Activated CD4-positive, CD25-positive, alpha-beta regulatory T cell (primary cell): ENCODE measurements at regions not wholly inside any gene's neighbourhood (a gene's known extent, or its start where the extent isn't known, plus 50 kb on each side); places are given as distances from the start of the nearest gene placed in this dataset.
"Not testable (repeated sequence)": the region's sequence is repeated elsewhere in the genome, so short reads cannot be mapped to it uniquely, and the experiment has no call there.

Source experiments
- DNase-seq, 4 experiments: peaks; one replicate each; lab custom pipeline; 2025; lab: John Stamatoyannopoulos, UW

- DNase-seq = peak in 1 of 4 experiments; percentile 20
These were observed 197.7 kb downstream of the BCAS1 start for GRCh38 chr20:53872561-53873229.

GRCh38 chr20:53872081-53872541, 198.3 kb downstream of the BCAS1 start:
- DNase-seq = no peak

DNA sequence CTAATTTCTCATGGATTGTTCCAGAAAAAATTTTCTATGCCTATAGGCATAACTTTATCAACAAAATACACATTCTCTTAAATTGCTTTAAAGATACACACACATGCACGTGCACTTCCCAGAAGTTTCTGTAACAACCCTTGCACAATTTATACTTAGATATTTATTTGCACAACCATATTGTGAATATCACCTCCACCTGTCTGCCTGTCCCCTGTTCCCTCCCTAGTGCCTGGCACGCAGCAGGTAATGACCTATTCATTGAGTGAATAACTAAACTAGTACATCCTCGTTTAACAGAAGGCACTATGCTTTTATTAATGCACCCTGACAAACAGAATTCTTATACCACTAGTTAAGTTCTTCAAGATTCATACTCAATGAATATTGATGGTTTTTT, 198.9 kb downstream of the BCAS1 start:
- no peak for DNase-seq

DNA sequence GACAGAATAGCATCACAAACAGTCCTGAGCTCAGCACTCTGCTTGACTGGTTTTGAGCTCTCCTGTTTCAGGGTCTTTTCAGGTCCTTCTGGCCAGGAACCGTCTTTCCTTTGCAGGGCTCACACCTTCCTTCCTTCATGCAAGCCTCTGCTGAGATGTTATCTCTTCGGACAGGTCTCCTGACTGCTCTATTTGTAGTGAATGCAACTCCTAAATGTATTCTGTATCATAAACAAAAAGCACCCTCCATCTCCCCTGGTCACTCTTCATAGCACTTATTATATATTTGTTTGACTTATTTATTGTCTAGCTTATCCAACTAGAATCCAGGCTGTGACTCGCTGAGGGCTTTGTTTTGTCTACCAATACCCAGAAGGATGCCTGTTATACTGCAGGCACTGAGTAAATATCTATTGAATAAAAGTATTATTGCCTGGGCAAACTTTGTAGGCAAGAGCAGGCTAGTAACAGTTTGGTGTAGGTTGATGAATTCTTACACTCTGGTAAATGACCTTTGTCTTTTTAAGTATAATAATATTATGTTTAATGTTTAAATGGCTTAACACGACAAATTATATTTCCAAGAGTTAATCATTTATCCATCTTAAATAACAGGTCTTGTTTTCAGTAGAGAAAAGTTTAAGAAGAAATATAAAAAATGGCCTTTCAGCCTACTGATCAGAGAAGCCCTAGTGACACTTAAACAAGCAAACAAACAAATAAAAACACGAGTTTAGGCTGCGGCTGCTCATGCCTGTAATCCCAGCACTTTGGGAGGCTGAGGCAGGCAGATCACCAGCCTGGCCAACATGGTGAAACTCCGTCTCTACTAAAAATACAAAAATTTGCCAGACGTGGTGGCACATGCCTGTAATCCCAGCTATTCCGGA, 199.7 kb downstream of the BCAS1 start:
- no peak for DNase-seq

GRCh38 chr20:53869466-53870258, 200.7 kb downstream of the BCAS1 start:
- DNase-seq = peak in 3 of 4 experiments; percentile 14 to 41 (median 17)

DNA sequence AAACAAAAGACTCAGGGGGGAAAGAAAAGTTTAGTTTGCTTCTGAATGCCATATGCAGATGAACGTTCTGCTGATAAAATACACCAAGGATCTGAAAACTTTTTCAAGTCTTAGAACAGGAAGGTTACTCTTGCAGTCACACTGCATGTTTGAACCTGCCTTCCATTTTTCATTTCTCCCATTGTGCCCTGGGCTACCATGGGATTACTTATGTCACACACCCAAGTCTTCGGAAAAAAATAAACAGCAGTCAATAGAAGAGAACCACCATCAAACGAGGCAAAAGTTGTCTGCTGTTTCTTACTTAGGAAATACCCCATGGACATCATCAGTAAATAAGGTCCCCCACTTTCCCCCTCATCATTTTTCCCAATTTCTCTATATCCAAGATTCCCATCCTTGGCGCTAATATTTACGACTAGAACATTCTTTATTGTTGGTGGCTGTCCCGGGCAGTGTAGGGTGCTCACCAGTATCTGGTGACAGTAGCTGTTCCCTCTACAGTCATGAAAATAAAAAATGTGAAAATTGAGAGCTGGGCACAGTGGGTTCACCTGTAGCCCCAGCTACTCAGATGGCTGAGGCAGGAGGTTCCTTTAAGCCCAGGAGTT, 202.5 kb downstream of the BCAS1 start:
- no peak for DNase-seq

DNA sequence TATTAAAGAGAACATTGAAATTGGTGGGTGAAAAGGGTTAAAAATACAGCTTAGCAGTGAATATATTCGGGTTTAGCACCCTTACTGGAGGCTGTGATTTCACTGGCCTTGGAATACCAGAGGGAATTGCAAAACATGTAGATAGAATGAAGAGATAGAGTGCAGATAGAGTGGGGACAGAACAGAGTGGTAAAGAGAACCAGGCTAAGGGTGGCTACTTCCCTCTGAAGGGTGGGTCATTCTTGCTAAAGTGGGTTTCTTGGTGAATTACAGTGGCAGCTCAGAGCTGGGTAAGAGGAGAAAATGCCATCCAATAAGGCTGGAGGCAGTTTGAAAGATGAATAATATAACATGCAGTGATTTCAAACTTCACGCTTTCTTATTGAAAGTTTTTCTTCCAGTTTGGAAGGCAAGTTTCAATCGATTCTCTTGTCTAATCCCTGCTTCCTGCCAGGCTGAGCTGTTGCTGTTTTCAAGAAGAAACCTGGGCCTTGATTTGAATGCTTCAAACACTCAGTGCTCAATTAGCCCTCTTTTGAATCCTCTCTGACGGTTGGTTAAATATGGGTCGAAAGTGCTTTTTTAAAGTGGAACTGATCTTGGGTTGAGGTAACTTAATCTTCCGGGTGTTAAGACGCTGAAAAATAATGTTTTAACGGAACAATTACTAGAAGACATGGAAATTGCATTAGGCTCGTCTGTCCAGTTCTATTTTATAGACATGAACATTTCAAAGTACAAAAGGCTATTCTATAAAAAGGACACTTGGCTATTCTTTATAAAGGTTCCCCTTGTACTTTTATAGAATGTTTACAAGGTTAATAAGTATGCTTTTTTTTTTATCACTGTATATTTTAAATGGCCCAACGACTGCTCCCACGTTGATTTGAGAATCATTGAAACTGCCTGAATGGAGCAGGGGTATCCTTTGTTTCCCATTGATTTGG, 203.3 kb downstream of the BCAS1 start:
- DNase-seq = no peak

- no peak for DNase-seq
These were observed 204.2 kb downstream of the BCAS1 start for GRCh38 chr20:53865901-53866793.

DNA sequence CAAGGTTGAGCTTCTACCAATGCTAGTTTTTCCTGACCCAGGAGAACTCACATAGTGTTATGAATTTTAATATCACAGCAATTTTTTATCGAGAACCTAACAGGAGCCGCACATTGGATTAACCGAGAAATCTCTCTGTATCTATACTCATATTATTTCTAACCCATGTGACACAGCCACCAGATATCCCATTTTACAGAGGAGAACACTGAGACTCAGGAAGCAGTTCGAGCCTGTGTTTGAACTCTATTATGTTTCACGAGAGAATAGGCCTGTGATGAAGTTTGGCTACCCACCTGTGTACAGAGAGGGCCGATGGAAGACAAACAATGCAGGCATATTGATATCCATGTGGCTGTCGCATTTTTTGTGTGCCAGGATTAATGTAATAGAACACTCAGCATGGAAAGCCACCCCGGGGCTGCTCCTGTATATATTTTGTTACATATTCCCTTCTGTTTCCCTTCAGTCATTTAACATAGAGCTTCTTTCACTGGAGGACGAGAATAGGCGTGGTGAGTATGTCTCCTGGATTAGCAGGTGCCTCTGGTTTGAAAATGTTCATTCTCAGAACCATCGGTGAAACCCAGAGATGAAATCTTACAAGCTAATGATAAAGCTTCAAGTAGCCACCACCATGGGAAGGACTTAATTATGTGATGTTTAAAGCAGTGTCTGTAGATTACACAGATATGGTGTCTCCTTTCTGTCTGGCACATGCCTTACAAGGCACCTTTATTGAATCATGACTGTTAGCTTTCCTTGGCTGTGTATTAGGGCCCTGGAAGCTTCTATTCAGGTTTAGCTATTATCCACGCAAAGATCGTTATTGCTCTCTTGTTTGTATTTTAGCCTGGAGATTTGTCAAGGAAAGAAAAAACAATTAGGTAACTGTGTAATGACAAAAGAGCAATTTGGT, 205.4 kb downstream of the BCAS1 start:
- DNase-seq = not testable (repeated sequence)

- DNase-seq = not testable (repeated sequence)
These were observed 206.3 kb downstream of the BCAS1 start for GRCh38 chr20:53863923-53864641.

GRCh38 chr20:53863535-53863922, 206.9 kb downstream of the BCAS1 start:
- DNase-seq = not testable (repeated sequence)

DNA sequence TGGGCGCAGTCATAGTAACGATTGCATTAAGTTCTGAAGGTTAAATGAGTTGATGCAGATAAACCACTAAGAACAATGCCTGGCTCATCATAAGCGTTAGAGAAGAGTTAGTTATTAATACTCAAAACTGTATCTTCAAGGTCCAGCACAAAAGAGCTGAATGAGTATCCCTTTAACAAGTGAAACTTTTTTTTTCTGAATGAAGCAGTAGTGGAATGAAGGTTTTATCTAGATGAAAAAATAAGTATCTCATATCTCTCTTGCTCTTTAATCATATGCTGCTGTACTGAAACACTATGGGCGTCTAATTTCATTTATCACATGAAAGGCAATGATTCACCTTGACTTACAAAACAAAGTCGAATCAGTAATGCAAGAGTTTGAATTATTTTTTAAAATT, 207.4 kb downstream of the BCAS1 start:
- not testable (repeated sequence) for DNase-seq

DNA sequence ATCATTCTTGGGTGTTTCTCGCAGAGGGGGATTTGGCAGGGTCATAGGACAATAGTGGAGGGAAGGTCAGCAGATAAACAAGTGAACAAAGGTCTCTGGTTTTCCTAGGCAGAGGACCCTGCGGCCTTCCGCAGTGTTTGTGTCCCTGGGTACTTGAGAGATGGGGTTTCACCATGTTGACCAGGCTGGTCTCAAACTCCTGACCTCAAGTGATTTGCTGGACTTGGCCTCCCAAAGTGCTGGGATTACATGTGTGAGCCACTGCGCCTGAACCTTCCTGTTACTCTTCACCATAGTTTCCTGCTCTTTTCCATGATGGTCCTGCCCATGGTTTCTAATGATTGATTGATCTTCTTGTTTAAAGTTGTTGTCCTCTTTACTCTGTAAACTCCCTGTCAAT, 207.9 kb downstream of the BCAS1 start:
- DNase-seq = not testable (repeated sequence)

DNA sequence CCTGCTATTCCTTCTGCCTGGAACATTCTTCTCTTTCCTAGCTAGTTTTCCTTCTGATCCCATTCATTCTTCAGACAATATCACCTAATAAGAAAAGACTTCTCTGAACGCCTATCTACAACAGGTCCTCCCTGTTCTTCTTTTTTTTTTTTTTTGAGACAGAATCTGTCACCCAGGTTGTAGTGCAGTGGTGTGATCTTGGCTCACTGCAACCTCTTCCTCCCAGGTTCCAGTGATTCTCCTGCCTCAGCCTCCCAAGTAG, 208.3 kb downstream of the BCAS1 start:
- not testable (repeated sequence) for DNase-seq

DNA sequence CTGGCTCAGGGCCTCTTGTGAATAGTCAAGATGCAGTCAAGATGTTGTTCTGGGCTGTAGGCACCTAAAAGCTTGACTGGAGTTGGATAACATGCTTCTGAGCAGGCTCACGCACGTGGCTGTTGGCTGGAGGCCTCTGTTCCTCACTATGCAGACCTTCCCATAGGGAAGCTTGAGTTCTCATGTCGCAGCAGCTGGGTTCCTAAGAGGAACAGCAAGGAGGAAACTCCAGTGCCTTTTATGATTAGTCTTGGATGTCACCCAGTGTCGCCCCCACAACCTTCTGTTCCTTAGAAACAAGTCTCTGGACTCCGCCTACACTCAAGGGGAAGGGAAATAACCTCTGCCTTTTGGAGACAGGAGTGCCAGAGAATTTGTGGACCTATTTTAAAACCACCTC, 210.7 kb downstream of the BCAS1 start:
- no peak for DNase-seq

DNA sequence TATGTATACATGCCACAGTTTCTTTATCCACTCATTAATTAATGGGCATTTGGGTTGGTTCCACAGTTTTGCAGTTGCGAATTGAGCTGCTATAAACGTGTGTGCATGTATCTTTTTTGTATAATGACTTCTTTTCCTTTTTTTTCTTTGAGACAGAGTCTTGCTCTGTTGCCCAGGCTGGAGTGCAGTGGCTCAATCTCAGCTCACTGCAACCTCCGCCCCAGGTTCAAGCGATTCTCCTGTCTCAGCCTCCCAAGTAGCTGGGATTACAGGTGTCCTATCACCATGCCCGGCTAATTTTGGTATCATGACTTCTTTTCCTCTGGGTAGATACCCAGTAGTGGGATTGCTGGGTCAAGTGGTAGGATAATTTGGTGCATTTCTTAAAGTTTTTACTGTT, 211.4 kb downstream of the BCAS1 start:
- not testable (repeated sequence) for DNase-seq

- DNase-seq = not testable (repeated sequence)
These were observed 211.9 kb downstream of the BCAS1 start for GRCh38 chr20:53858516-53858915.

DNA sequence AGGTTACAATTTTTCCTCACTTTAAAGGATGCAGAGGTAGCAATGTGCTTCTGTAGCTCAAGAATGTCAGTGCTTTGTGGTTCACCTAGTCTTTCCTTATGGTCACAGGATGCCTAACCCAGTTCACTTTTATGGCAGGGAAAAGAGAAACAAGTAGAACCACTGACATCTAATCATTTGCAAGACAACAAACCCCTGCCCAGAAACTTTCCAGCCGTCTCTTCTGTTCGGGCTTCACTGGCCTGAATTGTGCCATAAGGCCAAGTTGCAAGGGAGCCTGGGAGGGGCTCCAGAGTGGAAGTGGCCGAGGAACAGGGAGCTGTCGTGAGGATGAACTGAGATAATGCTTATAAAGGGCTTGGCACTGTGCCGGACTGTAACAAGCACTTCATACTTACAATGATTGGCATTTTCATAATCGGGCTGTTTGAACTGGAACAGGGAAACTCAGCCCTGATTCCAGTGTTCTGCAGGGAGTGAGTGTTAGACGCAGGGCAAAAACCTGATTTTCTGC, 212.6 kb downstream of the BCAS1 start:
- no peak for DNase-seq
